HK-2 (cell line): ENCODE measurements at regions not wholly inside any gene's neighbourhood (a gene's known extent, or its start where the extent isn't known, plus 50 kb on each side); places are given as distances from the start of the nearest gene placed in this dataset.
"Not testable (repeated sequence)": the region's sequence is repeated elsewhere in the genome, so short reads cannot be mapped to it uniquely, and the experiment has no call there.

Source experiments
- DNase-seq: peaks from one replicate; pipeline ENCODE4 v3.0.0-alpha.2; 2018; ENCODE audit not compliant: unreplicated experiment

DNA sequence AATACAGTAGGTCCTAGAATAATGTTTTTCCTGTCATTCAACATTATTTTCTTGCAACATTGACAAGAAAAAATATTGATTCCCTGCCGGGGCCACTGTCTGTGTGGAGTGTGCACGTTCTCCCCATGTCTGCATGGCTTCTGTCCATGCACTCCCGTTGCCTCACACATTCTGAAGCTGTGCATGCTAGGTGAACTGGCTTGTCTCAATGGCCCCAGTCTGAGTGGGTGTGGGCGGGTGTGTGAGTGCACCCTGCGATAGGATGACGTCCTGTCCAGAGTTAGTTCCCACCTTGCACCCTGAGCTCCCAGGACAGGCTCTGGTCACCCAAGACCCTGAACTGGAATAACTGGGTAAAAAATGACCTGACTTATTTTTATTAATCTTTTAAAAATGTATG is 186.1 kb downstream of the CAND1 start:
- no peak for DNase-seq

DNA sequence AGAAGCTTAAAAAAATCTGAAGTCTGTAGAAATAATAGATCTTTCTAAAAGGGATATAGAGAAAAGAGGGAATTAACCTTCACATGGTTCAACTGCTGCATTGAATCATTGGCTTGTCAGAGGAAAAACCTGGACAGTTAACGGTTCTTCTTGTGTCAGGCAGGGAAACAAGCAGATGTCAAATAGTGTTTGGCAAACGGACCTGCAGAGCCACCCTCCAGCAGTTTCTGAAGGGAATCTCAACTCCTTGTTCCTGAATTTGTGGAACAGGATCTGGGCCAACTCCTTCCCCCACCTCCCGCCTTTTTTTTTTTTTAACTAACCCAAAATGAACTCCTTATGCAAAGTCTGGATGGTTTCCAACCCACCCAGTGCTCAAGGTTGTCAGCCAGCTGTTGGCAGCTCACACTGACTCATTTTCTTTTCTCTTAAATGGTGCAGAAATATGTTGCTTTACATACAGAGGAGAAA is 187.3 kb downstream of the CAND1 start:
- no peak for DNase-seq

GRCh38 chr12:67457136-67457535 is 188.0 kb downstream of the CAND1 start:
- no peak for DNase-seq

GRCh38 chr12:67457778-67458665 is 188.9 kb downstream of the CAND1 start:
- no peak for DNase-seq

- DNase-seq = no peak
Measured at GRCh38 chr12:67459173-67459572, 189.4 kb upstream of the DYRK2 start.

DNA sequence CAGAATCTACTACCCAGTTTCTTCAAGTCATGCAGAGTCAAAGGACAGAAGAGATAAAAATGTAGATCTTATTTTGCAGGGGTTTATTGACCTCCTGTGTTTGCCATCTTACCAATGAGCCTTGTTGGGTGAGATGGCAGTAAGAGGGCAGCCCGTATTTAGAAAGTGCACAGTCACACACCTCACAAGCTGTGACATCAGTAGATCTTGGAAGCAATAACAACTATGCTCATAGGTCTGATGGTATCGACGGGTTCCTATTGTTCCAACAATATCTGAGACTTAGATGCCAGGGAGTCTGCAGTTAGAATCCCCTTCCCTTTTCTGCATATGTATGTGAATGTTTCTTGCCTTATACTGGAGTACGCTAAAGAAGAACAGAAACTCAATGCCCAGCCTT is 189.0 kb upstream of the DYRK2 start:
- DNase-seq = no peak

- no peak for DNase-seq
Measured at GRCh38 chr12:67460388-67460787, 188.2 kb upstream of the DYRK2 start.

- DNase-seq = no peak
Measured at GRCh38 chr12:67468549-67469245, 179.8 kb upstream of the DYRK2 start.

GRCh38 chr12:67469666-67470065 is 178.9 kb upstream of the DYRK2 start:
- no peak for DNase-seq

- no peak for DNase-seq
Measured at GRCh38 chr12:67471810-67472209, 176.7 kb upstream of the DYRK2 start.

DNA sequence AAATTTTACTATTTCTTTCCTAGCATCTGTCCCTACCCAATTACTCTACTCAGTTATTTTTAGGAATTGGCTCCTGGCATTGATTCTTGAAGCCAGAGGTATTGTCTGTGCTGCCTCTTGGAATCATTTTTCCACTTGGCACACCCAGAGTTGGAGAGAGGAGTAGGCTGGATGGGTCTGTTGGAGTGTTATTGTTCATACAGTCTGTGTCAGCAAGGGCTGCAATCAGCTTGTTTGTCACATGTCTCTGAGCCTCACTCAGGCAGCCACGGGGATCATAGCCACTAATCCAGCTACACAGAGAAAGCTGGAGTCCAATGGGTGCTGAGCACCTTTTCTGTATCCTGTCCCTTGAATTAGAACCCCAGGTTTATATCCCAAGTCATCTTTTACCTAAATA is 176.0 kb upstream of the DYRK2 start:
- DNase-seq = no peak

DNA sequence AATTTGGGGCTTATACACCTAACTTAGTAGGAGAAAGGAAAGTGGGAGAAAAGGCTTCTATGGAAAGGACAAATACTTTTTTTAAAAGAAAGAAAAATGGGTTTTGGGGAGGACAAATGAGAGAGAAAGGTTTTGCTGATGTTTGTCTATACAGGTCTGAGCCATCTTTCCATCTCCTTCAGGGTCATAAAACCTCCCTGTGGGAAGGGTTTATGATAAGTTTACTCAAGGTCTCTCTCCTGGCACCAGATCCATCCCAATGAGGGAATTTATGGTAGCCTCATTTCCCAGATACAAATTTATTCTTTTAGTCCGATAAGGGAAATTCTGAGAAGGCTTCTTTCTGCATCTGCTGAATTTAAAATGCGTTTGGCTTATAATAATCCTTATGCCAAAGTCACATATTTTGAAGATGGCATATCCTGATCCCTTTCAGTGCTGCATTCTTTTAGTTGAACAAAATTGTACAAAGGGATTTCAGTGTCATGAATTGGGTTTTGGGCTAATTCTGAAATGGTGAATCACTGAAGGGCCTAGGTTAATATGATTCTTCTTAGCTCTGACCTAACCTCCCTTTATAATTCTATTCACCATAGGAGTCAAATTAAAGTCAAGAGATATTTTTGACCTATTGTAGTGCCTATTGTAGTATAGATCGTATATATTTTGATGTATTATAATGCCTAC is 173.5 kb upstream of the DYRK2 start:
- DNase-seq = no peak

DNA sequence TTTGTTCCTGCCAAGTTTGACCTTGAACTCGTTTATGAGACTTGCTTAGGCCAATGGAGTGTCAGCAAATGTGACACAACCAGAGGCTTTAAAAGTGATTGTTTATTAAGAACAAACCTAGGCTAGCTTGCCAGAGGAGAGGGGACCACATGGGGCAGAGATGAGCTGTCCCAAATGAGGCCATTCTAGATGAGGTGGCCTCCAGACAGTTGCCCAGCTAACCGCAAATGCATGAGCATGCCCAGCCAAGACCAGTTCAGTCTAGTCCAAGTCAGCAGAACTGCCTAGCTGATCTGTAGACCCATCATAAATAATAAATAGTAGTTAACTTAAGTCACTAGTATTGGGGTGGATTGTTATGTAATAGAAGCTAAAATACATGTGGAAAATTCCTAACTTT is 172.8 kb upstream of the DYRK2 start:
- no peak for DNase-seq

- DNase-seq = no peak
Measured at GRCh38 chr12:67477681-67478265, 170.8 kb upstream of the DYRK2 start.

DNA sequence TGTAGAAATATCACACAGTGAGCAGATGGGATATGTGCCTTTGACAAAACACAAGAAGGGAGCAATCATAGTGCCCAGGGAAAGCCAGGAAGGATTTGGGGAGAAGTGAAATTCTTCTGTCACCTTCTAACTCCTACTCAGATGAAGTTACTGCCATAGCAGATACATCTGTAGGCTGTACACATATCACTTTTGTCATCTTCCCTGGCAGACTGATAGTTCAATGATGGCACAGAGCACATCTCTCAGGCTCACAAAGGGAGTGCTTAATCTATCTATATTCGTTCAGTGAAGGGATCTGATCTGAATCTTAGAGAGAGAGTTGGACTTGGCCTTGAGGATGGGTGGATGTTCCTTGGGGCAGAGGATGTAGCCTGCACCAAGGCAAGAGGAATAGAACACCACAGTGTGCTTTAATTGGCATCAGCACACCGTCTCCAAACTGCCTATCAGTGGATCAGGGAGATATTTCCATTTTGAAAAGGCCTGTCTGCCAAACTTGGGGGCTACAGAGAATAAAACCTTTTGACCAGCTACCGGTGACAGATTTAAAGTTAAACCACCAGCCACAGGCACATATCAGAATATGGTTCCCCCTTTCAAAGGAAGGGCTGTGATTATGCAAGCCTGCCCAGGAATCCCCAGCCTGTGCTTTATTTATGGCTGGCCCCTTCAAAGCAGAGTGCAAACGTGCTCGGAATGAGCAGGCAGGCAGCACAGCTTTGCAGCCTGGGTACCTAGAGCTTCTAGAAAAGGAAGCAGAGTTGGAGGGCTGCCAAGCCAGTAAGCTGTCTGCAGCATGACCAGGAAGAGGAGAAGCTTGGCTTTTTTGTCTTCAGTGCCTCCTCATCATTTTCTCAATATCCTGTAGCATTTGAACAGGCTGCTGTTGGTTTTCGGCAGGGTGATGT is 165.5 kb upstream of the DYRK2 start:
- peak; percentile 9 for DNase-seq

DNA sequence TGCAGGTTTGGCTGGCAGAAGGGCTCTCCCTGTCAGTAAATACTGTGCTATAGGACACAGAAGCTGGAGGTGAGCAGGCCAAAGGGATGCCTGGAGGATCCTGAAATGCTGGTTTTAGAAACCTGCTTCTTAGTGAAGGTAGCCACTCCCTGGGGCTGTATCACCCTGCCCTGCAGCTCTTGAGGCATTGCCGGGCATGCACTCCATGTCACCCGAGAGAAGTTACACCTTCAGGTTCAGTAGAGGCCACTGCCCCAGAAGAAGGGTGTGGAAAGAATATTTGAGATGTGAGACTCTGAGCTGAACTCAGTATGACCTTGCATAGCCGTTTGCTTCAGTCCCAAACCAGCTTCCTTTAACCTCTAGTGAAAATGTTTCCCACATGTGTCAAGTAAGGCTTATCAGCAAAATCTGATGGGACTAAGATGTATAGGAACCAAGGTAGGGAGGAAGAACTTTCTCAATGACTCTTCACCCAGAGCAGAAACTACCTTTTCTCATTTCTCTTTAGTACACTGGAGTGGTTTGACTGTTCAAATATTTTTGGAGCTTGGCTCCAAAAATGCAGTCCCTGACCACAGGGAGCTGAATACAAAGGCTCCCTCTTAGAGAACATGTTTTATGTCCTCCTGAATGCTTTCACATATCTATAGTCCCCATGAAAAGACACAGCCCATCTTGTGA is 164.5 kb upstream of the DYRK2 start:
- DNase-seq = no peak

- DNase-seq = no peak
Measured at GRCh38 chr12:67484791-67485480, 163.6 kb upstream of the DYRK2 start.

GRCh38 chr12:67486671-67487070 is 161.9 kb upstream of the DYRK2 start:
- DNase-seq = no peak

DNA sequence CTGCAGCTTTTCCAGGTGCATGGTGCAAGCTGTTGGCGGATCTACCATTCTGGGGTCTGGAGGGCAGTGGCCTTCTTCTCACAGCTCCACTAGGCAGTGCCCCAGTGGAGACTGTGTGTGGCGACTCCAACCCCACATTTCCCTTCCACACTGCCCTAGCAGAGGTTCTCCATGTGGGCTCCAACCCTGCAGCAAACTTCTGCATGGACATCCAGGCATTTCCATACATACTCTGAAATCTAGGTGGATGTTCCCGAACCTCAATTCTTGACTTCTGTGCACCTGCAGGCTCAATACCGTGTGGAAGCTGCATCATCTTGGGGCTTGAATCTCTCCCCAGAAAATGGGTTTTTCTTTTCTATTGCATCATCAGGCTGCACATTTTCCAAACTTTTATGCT is 160.2 kb upstream of the DYRK2 start:
- DNase-seq = not testable (repeated sequence)

- DNase-seq = no peak
Measured at GRCh38 chr12:67489007-67489406, 159.5 kb upstream of the DYRK2 start.
